BJ (cell line): ENCODE measurements at regions not wholly inside any gene's neighbourhood (a gene's known extent, or its start where the extent isn't known, plus 50 kb on each side); places are given as distances from the start of the nearest gene placed in this dataset.

Source experiments
- CTCF ChIA-PET: fragments of 350-600 bp; formaldehyde crosslinking; extraction: SDS; loops from one replicate; lab custom pipeline; 2021; ENCODE audit warnings: antibody characterized with exemption, inconsistent platforms; lab: Yijun Ruan, JAX
- POLR2A ChIA-PET: fragments of 300-600 bp; sonication (Branson Sonifier 250); formaldehyde crosslinking; extraction: SDS; loops from one replicate; lab custom pipeline; 2021; ENCODE audit warnings: antibody characterized with exemption; lab: Charles Lee
- DNase-seq: peaks from one replicate; pipeline ENCODE4 v3.0.0-alpha.2; 2011; ENCODE audit warnings: low read depth
- H3K27me3 ChIP-seq: 2 replicates; pipeline ENCODE4 v1.6.0; 2011; ENCODE audit warnings: low read length; ENCODE audit not compliant: control insufficient read depth, insufficient read depth
- H3K36me3 ChIP-seq: 2 replicates; pipeline ENCODE4 v1.5.1; 2011; ENCODE audit warnings: low read length; ENCODE audit not compliant: control insufficient read depth, insufficient read depth
- H3K4me3 ChIP-seq: 2 replicates; pipeline ENCODE4 v1.5.1; 2011; ENCODE audit warnings: low read depth, mild to moderate bottlenecking, control low read depth, low read length
- TF ChIP-seq, protein P1 (sequence below): IDR thresholded peaks from 2 replicates; pipeline ENCODE4 v1.5.1; 2011; ENCODE audit warnings: low read depth, mild to moderate bottlenecking, control low read depth, inconsistent platforms, low read length, moderate library complexity; ENCODE audit not compliant: insufficient read depth

- ChIA-PET POLR2A (no interaction called here), CTCF (no interaction called here)
- DNase-seq: no peak
- Histone ChIP-seq H3K4me3 (no peak overlapping the region), H3K36me3 (no peaks in the 10 kb centered on the region), H3K27me3 (no peaks in the 10 kb centered on the region)
- TF ChIP-seq, protein P1, sequence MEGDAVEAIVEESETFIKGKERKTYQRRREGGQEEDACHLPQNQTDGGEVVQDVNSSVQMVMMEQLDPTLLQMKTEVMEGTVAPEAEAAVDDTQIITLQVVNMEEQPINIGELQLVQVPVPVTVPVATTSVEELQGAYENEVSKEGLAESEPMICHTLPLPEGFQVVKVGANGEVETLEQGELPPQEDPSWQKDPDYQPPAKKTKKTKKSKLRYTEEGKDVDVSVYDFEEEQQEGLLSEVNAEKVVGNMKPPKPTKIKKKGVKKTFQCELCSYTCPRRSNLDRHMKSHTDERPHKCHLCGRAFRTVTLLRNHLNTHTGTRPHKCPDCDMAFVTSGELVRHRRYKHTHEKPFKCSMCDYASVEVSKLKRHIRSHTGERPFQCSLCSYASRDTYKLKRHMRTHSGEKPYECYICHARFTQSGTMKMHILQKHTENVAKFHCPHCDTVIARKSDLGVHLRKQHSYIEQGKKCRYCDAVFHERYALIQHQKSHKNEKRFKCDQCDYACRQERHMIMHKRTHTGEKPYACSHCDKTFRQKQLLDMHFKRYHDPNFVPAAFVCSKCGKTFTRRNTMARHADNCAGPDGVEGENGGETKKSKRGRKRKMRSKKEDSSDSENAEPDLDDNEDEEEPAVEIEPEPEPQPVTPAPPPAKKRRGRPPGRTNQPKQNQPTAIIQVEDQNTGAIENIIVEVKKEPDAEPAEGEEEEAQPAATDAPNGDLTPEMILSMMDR: no peak
Observed at GRCh38 chr12:88940854-88941253, 360.6 kb upstream of the KITLG start.

- Histone ChIP-seq H3K36me3 (no peaks in the 10 kb centered on the region), H3K27me3 (no peaks in the 10 kb centered on the region), H3K4me3 (no peak overlapping the region)
- no peak for DNase-seq
- ChIA-PET POLR2A (no interaction called here), CTCF (interaction anchor here (1.2 kb wide), 1 partner anchor 22 kb away, joined by 3 read pairs; no protein-coding TSS in a partner anchor)
- TF ChIP-seq, protein P1: no peak
Observed at GRCh38 chr12:88935856-88936255, 355.6 kb upstream of the KITLG start.

DNA sequence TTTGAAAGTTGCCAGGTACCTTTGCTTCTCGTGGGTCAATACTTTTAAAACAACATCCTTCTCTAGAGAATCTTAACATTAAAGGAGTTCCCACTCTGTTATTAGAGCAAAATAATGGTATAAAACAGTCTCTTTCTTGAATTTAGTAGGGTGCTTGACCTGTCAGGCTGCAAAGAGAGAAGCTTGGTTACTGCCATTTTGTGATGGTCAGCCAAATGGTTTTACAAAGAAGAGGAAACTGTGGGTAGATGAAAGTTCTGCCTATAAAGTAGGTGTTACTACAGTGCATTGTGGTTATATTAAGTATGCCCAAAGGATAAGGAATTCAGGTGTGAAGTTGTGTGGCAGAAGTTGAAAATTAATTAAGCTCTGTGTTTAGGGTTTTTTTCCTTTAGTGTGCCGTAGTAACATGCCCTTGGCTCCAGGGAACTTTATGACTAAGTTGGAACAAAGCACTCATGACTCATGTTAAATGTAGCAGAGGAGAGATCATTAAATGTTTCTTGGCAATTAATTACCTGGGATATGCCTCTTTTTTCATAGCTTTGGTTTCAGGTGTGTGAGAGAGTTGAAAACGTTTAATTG is 354.0 kb upstream of the KITLG start:
- POLR2A ChIA-PET: no interaction called here
- TF ChIP-seq, protein P1: no peak
- CTCF ChIA-PET: interaction anchor here (0.6 to 2.4 kb wide), 3 partner anchors 12 to 280 kb away, joined by 3 to 5 read pairs (median 4); no protein-coding TSS in a partner anchor

DNA sequence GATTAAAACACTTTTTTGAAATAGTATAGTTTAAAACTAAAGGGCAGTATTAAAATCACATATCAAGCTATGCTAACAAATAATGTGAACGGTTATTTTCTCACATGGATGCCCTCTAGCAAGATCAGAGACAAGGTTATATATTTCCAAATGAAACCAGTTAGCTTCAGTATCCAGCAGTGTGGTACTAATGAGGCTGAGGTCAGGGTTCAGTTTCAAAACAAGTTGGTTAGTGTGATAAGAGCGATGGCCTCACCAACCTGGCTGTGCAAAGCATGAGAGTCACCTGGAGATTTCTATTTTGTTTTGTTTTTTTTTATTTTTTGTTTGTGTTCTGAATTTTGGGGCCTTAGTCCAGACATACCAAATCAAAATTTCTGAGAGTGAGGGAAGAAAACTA is 352.2 kb upstream of the KITLG start:
- POLR2A ChIA-PET: no interaction called here
- TF ChIP-seq, protein P1: no peak
- CTCF ChIA-PET: interaction anchor here (1.2 to 2.4 kb wide), 2 partner anchors 11 to 19 kb away, joined by 5 read pairs; no protein-coding TSS in a partner anchor
- no peak for DNase-seq
- no peaks in the 10 kb centered on the region for H3K36me3 ChIP-seq
- no peak overlapping the region for H3K4me3 ChIP-seq
- no peaks in the 10 kb centered on the region for H3K27me3 ChIP-seq

More for the DNA sequence above, 354.0 kb upstream of the KITLG start:
- no peaks in the 10 kb centered on the region for H3K27me3 ChIP-seq
- H3K4me3 ChIP-seq: no peak overlapping the region
- no peaks in the 10 kb centered on the region for H3K36me3 ChIP-seq
- no peak for DNase-seq

GRCh38 chr12:88931598-88931997 is 351.3 kb upstream of the KITLG start:
- Histone ChIP-seq H3K27me3 (no peaks in the 10 kb centered on the region), H3K4me3 (no peak overlapping the region), H3K36me3 (no peaks in the 10 kb centered on the region)
- TF ChIP-seq, protein P1: no peak
- ChIA-PET CTCF (no interaction called here), POLR2A (no interaction called here)
- no peak for DNase-seq
